Lung microvascular endothelial cell (primary cell): ENCODE measurements at regions not wholly inside any gene's neighbourhood (a gene's known extent, or its start where the extent isn't known, plus 50 kb on each side); places are given as distances from the start of the nearest gene placed in this dataset.

ENCODE experiments used
- DNase-seq, 2 donors: peaks; one replicate each; pipeline versions ENCODE4 v3.0.0 to v3.0.0-alpha.2; 2010; ENCODE audit warnings: low read depth in 2 of 2

DNA sequence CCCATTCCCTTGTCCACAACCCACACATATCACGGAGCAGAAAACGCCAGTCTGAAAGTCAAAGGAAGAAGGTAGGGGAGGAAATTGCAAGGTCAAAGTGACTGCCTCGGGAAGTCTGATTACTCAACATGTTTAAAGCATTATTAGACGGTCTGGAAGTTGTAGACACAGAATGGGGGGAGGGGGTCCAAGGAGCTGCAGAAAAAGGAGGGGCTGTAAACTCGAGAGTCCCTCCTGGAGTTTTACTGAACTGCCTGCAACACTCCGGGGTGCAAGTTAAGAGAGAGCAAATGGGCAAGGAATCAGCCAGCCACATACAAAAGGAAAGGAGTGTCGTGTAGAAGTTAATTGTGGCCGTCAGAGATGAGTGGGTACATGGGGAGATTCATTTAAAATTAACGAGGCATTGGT is 417.7 kb upstream of the JARID2 start:
- no peak for DNase-seq

DNA sequence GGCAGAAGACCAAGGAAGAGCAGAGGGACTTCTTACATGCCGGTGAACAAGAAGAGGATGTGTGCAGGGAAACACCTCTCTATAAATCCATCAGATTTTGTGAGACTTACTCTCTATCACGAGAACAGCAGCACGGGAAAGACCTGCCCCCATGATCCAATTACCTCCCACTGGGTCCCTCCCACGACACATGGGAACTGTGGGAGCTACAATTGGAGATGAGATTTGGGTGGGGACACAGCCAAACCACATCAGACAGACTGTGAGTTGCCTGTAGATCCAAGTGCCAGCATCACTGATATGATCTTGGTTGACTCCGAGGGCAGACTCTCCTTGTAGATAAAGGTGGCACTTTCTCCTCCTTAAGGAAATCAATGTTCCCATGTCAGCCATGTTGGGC is 414.8 kb upstream of the JARID2 start:
- no peak for DNase-seq

DNA sequence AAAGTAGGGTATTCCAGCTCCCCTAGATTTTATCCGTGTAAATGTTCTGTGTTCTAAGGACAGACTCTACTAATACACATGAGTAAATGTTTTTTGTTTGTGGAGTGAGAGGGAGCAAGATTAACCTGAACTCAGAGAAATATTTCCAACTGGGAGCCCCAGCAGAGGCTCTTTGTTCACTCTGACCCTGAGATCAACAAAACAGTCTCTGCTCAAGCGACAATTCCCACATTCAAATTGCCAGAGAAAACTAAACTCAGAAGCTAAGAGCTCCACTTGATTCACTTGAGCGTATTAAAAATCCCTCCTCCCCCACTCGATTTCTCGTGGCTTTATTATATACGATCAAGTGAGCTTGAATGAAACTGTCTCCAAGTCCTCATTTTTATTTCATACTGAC is 413.9 kb upstream of the JARID2 start:
- DNase-seq = no peak

DNA sequence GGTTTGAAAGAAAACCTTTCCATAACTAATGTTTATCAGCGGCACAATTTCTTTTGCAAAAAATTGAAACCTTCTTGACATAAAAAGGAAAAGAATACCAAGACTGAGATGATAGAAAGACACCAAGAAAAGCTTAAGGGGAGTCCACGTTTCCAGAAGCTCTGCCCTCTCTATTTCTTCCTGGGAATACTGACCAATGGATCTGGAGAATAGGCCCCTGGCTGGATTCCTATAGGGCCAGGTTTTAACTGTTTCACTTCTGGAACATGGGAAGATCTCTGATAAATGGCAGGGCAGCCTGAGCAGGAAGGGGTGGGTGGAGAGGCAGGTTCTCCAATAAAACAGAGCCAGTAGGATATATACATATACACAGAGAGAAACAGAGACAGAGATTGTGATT is 413.4 kb upstream of the JARID2 start:
- no peak for DNase-seq

DNA sequence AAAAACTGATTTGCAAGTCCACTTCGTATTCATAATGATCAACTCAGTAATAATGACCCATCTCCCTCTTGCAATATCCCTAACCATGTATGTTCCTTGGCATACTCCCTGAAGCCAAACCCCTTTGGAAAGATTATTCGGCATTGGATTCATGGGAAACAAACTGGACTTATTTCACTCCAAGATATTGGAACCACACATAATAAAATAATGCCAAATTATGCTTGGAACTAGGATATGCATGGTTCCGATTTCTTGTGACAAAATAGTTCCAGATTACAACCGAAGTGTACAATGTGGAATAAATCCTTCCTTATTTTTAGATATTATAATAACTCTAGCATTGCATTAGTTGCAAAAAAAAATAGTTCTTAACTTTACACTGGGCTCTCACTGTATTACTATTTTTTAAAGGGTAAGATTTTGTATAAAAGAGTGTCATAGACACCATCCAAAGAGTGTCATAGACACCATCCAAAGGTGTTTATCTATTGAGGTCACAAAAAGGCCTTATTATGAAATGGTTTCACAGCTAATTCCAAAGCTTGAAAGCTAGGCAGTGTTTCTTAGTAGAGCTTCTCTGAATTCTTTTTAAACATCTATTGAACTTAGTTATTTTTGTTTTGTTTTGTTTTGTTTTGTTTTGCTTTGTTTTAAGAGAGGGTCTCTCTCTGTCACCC is 410.9 kb upstream of the JARID2 start:
- DNase-seq = no peak

DNA sequence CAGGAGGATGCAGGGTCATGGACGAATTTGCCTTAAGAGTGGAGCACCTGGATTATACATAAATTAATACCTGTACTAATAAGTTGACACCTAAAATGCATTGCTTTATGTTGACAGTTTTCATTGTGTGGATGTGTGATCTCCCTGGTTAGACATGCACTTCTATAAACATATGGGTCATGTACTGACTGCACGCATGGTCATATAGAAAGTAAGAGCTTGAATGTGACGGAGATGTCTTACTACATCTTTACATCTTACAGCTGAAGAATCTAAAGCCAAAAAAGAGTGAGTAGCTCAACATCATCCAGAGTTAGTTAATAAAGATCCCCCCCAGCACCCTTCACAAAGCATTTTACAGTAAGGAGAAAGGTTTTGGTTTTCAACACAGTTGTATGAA is 408.4 kb upstream of the JARID2 start:
- DNase-seq = no peak

DNA sequence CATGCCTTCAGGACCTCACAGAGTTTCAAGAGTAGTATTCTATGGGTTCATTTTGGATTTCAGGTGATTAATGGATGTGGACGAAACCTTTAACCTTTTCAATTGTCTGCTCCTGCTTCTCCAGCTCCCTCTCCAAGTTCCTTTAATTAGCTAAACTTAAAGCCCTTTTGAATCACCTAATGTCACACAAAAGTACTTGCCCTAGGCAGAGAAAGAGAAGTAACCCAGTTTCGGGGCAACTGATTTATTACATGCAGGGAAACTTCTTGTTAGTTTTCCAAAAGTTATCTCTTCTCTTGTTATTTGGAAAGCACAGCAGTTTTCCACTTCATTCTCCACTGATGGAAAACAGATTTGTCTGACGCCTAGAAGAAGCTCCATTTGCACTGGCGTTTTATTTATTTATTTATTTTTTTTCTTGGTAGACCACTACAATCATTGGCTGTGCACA is 407.7 kb upstream of the JARID2 start:
- no peak for DNase-seq

DNA sequence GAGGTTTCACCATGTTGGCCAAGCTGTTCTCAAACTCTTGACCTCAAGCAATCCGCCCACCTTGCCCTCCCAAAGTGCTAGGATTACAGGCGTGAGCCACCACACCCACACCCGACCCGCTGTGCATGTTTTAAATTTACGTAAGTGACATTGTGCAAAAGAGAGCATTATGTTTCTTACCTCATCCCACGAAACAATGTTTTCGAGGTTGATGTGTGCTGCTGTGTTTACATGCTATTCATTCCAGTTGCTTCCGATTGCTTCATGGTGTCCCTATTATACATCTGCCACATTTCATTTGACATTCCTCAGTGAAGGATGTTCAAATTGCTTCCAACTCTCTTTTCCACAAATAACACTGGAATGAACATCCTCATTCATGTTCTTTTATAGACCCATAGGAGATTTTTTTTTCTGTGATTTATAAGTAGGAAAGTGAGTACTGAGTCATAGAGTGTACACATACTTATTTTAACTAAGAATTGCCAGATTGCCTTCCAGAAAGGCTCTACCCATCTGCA is 403.9 kb upstream of the JARID2 start:
- DNase-seq = no peak

DNA sequence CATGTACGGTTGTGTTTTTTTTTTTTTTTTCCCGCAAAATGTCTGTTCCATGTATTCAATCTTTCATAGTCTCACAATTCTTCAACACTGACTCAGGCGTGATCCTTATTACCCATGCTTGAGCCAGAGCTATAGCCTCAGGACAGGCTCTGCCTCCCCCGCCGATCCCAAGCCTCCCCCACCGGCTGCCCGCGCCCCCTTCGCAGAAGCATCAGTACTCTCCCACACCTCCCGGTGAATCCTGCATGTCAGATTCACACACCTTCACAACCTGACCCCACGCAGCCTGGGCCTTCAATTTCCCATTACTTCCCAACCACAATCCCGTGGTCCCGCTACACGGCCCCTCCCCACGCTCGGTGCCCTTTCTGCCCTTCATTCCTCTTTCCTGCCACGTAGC is 401.5 kb upstream of the JARID2 start:
- no peak for DNase-seq

DNA sequence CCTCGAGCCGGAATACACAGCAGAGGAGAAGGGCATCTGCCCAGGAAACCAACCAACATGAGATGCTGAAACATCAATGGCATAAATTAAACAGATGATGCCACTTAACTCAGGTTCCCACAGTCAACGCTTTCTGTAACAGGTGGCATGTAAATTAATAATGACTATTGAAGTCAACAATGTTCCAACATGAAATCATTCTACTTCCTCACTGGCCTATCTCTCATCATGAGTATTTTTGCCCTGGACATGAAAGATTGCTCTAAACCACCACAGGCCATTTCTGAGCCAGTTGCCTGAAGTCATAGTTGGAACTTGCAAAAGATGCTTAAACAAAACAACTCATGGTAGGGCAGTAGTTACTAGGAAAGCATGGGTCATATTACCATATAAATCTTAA is 397.9 kb upstream of the JARID2 start:
- DNase-seq = no peak

DNA sequence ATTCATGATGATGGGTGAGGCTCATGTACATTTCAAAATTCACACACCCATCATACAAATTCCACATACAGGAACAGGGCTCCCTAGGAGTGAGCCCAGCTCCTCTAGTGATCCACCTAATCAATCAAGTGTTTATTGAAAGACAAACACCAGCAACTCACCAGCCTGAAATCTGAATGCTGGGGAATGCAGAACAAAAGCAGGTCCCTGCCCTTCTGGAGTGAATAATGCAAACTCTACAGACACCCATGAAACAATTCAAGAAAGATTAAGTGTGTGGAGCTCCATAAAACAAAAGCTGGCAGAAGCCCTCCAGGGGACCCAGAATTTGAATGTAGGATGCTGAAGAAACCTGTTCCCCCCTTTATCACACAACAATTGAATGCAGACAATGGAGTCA is 396.7 kb upstream of the JARID2 start:
- no peak for DNase-seq

DNA sequence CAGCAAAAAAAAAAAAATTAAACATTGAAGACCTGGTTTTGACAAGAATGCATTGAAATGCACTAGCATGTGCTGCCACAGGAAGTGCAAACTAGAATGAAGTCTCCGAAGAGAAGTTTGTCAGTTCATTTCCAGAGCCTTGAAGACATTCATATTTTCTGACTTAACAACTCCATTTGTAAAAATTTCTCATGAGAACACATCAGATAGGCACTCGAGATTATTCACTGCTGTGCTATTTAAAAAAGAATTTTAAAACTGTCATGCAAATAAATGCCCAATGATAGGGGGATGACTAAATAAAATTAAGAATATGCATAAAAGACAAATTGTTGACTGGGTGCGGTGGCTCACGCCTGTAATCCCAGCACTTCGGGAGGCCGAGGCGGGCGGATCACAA is 394.6 kb upstream of the JARID2 start:
- no peak for DNase-seq

DNA sequence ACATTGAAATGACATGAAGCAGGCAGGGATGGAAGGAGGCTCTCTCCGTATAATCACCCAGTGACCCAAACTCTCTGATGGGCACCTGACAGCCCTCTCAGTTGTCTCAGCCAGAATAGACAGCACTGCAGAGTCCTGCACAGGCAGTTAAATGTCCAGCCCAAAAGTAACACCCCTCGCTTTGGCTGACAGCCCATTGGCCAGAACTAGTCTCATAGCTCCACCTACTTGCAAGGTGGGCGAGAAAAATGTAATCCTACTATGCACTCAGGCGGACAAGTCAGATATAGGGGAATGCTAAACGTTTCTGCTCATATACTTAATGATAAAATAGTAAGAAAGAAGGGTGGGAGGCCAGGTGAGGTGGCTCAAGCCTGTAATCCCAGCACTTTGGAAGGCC is 393.5 kb upstream of the JARID2 start:
- DNase-seq = no peak

DNA sequence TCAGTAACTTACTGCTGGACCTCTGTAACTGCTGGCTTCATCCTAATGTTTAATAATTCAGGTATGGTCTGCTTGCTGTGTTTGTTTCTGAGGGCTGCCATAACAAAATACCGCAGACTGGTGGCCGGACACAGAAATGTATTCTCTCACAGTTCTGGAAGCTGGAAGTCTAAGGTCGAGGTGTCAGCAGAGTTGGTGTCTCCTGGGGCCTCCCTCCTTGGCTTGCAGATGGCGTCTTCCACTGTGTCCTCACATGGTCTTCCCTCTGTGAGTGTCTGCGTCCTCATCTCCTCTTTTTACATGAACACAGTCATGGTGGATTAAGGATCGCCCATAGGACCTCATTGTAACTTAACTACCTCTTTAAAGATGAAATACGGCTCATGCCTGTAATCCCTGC is 389.7 kb upstream of the JARID2 start:
- DNase-seq = no peak

DNA sequence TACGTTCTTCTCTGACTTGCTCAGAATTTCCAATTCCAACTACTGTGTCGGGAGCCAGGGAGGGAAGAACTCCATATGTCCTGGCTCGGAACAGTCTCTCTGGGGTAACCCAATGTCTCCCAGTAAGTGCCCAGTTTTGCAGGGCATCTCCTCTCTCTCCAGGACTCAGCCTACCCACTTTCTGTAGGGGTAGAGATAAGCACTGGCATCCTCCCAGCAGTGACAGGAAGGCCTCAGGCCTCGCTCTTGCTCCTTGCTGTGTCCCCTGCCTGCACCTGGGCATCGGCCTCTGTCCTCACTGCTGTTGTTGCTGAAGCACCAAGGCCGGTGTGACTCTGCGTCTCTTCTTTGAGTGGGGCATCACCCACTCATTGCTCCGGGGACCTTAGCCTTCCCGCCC is 388.9 kb upstream of the JARID2 start:
- no peak for DNase-seq

DNA sequence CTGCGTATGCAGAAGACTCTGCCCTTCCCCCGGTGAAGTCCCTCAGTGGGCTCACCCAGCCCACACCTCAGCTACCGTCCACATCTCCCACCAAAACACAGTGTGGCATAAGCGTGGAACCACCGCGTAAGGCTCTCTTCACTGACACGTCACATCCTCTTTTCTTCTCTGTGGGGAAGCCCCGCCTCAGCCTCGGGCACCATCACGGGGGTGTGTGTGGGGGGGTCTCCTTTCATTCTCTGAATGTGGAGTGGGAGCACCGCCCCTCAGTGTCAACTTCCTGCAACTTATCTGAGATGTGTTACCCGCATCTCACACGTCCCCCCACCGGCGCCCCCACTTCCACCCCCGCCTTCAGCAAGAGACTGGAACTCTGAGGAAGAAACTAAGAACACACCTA is 388.4 kb upstream of the JARID2 start:
- no peak for DNase-seq

DNA sequence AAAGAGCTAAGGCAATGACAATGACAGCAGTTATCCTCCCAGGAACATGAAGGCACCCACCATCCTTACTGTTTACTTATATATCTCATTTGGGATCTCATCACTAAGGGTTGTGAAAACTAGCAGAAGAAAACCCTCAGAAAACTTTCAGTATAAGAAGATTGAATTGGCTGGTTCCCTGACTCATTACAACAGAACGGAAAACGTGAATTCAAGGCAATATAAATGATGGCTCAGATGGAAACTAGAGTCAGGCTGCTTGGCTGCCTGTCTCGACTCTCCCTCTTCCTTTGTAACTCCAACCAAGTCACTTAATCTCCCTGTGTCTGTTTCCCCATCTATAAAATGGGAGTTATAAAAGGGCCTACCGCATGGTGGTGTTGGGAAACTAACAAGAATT is 387.1 kb upstream of the JARID2 start:
- no peak for DNase-seq

DNA sequence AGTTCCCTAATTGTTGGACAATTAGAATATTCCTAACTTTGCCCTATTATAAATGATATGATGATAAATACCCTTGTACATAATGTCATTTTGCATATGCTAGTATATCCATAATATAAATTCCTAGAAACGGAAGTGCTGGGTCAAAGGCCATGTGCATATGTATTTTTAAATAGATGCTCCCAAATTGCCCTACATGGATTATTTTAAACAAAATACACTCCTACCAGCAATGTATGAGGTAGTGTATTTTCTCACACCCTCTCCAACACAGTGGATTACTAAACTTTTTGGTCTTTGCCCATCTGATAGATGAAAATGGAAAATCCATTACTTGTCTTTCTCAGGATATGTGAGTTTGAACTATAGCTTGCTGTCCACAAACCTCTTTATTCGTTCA is 385.1 kb upstream of the JARID2 start:
- DNase-seq = no peak

DNA sequence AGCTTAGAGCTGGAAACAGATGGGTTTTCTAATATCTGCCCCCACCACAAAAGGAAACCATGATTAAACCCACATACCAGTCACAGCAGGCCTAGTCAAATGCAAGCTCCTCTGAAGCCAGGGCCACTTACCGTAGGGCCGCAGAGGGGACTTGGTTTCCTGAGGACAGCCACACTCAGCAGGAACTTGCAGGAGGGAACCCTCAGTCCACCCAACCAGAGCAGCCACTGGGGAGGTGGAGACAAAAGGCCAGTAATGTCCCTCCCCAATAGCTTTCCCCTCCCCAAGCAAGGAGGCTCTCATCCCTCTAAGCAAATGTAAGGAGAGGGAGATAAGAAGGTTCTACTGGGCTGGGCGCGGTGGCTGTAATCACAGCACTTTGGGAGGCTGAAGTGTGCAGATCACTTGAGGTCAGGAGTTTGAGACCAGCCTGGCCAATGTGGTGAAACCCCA is 384.4 kb upstream of the JARID2 start:
- DNase-seq = no peak

DNA sequence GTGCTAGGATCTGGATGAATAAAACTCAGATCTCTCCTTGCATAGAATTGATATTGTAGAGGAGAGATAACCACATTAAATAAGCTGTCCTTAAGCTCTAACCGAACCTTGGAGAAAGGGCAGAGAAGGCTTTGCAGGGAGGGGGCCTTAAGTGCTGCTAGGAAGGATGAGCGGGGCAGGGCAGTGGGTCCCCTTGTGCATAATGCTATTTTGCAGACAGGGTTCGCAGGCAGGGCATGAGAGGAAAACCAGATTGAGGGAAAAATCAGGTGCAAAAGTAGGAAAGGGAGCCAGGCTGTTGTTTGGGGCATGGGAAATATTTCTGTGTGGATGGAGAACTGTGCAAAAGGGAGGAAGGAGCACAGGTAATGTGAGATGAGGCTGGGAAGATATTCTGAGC is 383.0 kb upstream of the JARID2 start:
- no peak for DNase-seq

DNA sequence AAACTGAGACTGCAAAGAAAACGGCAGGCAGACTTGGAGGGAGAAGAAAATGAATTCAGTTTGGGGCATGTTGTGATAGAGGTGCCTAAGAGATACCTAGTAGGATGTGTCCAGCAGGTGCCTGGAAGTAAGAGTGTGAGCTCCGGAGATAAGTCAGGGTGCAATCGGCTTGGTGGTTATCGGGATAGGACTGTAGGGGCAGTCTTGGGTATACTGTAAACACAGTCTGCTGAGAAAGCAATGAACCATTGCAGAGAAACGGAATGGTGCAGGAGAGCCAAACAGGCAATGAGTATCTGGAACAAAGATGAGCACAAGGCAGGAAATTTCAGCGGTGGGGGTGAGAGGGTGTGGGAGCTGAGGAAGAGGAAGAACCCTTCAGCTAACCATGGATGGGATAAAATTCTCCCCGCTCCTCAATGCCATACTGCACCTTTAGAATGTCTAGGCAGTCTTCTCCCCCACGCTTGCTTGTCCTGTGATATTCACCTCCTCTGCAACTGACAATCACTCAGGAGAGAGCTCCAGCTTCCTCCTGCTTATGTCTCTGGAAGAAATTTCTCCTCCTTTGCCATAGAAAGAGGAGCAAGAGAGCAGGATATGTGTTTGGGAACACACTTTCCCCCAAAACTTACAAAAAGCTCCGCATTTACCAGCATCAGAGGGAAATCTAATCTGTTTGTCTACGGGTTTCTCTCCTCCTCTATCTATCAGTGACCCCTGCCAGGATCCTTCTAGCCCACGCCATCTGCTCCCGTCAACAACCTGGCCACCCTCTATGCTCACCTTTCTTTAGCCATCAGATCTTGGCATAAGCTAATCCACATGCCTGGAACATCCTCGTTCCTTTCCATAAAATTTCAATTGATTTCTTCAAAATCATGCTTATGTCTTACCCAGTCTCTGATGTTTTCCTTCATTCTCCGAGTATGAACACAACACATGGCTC is 381.7 kb upstream of the JARID2 start:
- DNase-seq = no peak

DNA sequence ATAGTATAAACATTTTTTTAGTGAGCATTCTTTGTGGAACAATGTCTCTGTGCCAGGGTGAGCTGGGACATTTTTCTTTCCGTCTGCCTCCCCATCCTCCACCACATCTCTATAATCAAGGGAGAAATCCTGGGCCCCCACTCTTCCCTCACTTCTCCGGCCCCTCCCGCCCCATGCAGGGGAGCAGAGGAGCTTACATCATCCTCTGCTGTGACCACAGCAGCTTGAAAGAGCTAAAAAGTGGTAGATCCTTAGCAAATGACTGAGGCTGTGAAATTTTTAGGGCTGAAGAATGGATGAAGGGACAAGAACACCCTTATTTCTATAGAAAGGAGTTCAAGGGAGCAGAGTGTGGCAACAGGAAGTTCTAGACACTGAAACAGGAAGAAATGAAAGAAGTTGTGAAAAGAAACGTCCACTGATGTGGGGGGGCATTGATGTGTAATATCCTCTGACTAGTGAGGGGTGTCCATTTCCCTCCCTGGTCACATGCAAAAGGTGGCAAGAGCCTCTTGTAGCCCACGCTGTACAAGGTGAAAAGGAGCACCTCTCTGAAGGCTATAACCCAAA is 380.3 kb upstream of the JARID2 start:
- DNase-seq = peak in 1 of 2 donors; percentile 28
